IPS-15b (cell line): ENCODE measurements at regions not wholly inside any gene's neighbourhood (a gene's known extent, or its start where the extent isn't known, plus 50 kb on each side); places are given as distances from the start of the nearest gene placed in this dataset.

Experiments used
- H3K27me3 ChIP-seq: one replicate; pipeline ENCODE4 v1.6.1; 2013; ENCODE audit warnings: low read length; ENCODE audit not compliant: control insufficient read depth, insufficient read depth
- H3K36me3 ChIP-seq: one replicate; pipeline ENCODE4 v1.6.1; 2013; ENCODE audit warnings: low read length; ENCODE audit not compliant: control insufficient read depth, insufficient read depth
- H3K4me1 ChIP-seq: one replicate; pipeline ENCODE4 v1.6.1; 2013; ENCODE audit warnings: mild to moderate bottlenecking, low read length; ENCODE audit not compliant: control insufficient read depth, insufficient read depth
- H3K4me3 ChIP-seq: one replicate; pipeline ENCODE4 v1.5.1; 2013; ENCODE audit warnings: low read depth, low read length
- H3K9ac ChIP-seq: one replicate; pipeline ENCODE4 v1.6.1; 2013; ENCODE audit warnings: low read depth, mild to moderate bottlenecking, low read length
- H3K9me3 ChIP-seq: one replicate; pipeline ENCODE4 v1.6.1; 2013; ENCODE audit warnings: mild to moderate bottlenecking, low read length; ENCODE audit not compliant: control insufficient read depth, insufficient read depth

GRCh38 chr12:114901316-114901715 lies 217.3 kb upstream of the TBX3 start:
- no peaks in the 10 kb centered on the region for H3K36me3 ChIP-seq
- H3K4me3 ChIP-seq, result no peak overlapping the region
- no peaks in the 10 kb centered on the region for H3K27me3 ChIP-seq
- H3K9me3 ChIP-seq, result no peaks in the 10 kb centered on the region
- H3K9ac ChIP-seq, result no peak overlapping the region
- H3K4me1 ChIP-seq, result no peaks in the 10 kb centered on the region

- no peaks in the 10 kb centered on the region for H3K4me1 ChIP-seq
- no peaks in the 10 kb centered on the region for H3K27me3 ChIP-seq
- no peaks in the 10 kb centered on the region for H3K36me3 ChIP-seq
- no peak overlapping the region for H3K9ac ChIP-seq
- no peak overlapping the region for H3K4me3 ChIP-seq
- no peaks in the 10 kb centered on the region for H3K9me3 ChIP-seq
Measured at GRCh38 chr12:114898159-114898558, 214.2 kb upstream of the TBX3 start.

GRCh38 chr12:114895827-114896226 lies 211.9 kb upstream of the TBX3 start:
- H3K4me3 ChIP-seq, result no peak overlapping the region
- no peaks in the 10 kb centered on the region for H3K9me3 ChIP-seq
- no peaks in the 10 kb centered on the region for H3K36me3 ChIP-seq
- no peaks in the 10 kb centered on the region for H3K27me3 ChIP-seq
- H3K9ac ChIP-seq, result no peak overlapping the region
- no peaks in the 10 kb centered on the region for H3K4me1 ChIP-seq

GRCh38 chr12:114895081-114895480 lies 211.1 kb upstream of the TBX3 start:
- no peak overlapping the region for H3K9ac ChIP-seq
- H3K4me3 ChIP-seq, result no peak overlapping the region
- H3K27me3 ChIP-seq, result no peaks in the 10 kb centered on the region
- H3K9me3 ChIP-seq, result no peaks in the 10 kb centered on the region
- no peaks in the 10 kb centered on the region for H3K36me3 ChIP-seq
- H3K4me1 ChIP-seq, result no peaks in the 10 kb centered on the region

- no peak overlapping the region for H3K4me3 ChIP-seq
- no peaks in the 10 kb centered on the region for H3K9me3 ChIP-seq
- H3K4me1 ChIP-seq, result no peaks in the 10 kb centered on the region
- H3K9ac ChIP-seq, result no peak overlapping the region
- H3K27me3 ChIP-seq, result no peaks in the 10 kb centered on the region
- H3K36me3 ChIP-seq, result no peaks in the 10 kb centered on the region
Measured at GRCh38 chr12:114894076-114894475, 210.1 kb upstream of the TBX3 start.

- Histone ChIP-seq H3K36me3 (no peaks in the 10 kb centered on the region), H3K4me1 (no peaks in the 10 kb centered on the region), H3K9ac (no peak overlapping the region), H3K4me3 (no peak overlapping the region), H3K27me3 (no peaks in the 10 kb centered on the region), H3K9me3 (no peaks in the 10 kb centered on the region)
Measured at GRCh38 chr12:114888928-114889584, 205.1 kb upstream of the TBX3 start.

- H3K4me1 ChIP-seq, result no peaks in the 10 kb centered on the region
- no peaks in the 10 kb centered on the region for H3K36me3 ChIP-seq
- H3K9ac ChIP-seq, result no peak overlapping the region
- no peaks in the 10 kb centered on the region for H3K9me3 ChIP-seq
- no peak overlapping the region for H3K4me3 ChIP-seq
- no peaks in the 10 kb centered on the region for H3K27me3 ChIP-seq
Measured at GRCh38 chr12:114888448-114888847, 204.5 kb upstream of the TBX3 start.

GRCh38 chr12:114885501-114885900 lies 201.5 kb upstream of the TBX3 start:
- Histone ChIP-seq H3K27me3 (no peaks in the 10 kb centered on the region), H3K9me3 (no peaks in the 10 kb centered on the region), H3K4me3 (no peak overlapping the region), H3K36me3 (no peaks in the 10 kb centered on the region), H3K4me1 (no peaks in the 10 kb centered on the region), H3K9ac (no peak overlapping the region)

- no peak overlapping the region for H3K9ac ChIP-seq
- no peaks in the 10 kb centered on the region for H3K27me3 ChIP-seq
- no peaks in the 10 kb centered on the region for H3K9me3 ChIP-seq
- no peaks in the 10 kb centered on the region for H3K36me3 ChIP-seq
- H3K4me1 ChIP-seq, result no peaks in the 10 kb centered on the region
- H3K4me3 ChIP-seq, result no peak overlapping the region
Measured at GRCh38 chr12:114884575-114884974, 200.6 kb upstream of the TBX3 start.

GRCh38 chr12:114882083-114882482 lies 198.1 kb upstream of the TBX3 start:
- no peak overlapping the region for H3K9ac ChIP-seq
- H3K36me3 ChIP-seq, result no peaks in the 10 kb centered on the region
- H3K9me3 ChIP-seq, result no peaks in the 10 kb centered on the region
- H3K4me1 ChIP-seq, result no peaks in the 10 kb centered on the region
- H3K27me3 ChIP-seq, result no peaks in the 10 kb centered on the region
- no peak overlapping the region for H3K4me3 ChIP-seq

- H3K36me3 ChIP-seq, result no peaks in the 10 kb centered on the region
- no peaks in the 10 kb centered on the region for H3K4me1 ChIP-seq
- no peaks in the 10 kb centered on the region for H3K27me3 ChIP-seq
- H3K9me3 ChIP-seq, result no peaks in the 10 kb centered on the region
- H3K9ac ChIP-seq, result no peak overlapping the region
- no peak overlapping the region for H3K4me3 ChIP-seq
Measured at GRCh38 chr12:114879354-114879753, 195.4 kb upstream of the TBX3 start.

GRCh38 chr12:114878781-114879180 lies 194.8 kb upstream of the TBX3 start:
- Histone ChIP-seq H3K36me3 (no peaks in the 10 kb centered on the region), H3K4me3 (no peak overlapping the region), H3K9me3 (no peaks in the 10 kb centered on the region), H3K9ac (no peak overlapping the region), H3K27me3 (no peaks in the 10 kb centered on the region), H3K4me1 (no peaks in the 10 kb centered on the region)
